HG02759 (cell line): ENCODE measurements at regions not wholly inside any gene's neighbourhood (a gene's known extent, or its start where the extent isn't known, plus 50 kb on each side); places are given as distances from the start of the nearest gene placed in this dataset.
A peak's percentile ranks its signal among the peaks of the same experiment; 100 is the strongest.
"Not testable (repeated sequence)": the region's sequence is repeated elsewhere in the genome, so short reads cannot be mapped to it uniquely, and the experiment has no call there.

ENCODE experiments used
- ATAC-seq: cut with Tn5 transposase; IDR thresholded peaks from one replicate; pipeline ENCODE4 v1.9.1; 2021; ENCODE audit warnings: mild to moderate bottlenecking, moderate library complexity; ENCODE audit not compliant: unreplicated experiment

DNA sequence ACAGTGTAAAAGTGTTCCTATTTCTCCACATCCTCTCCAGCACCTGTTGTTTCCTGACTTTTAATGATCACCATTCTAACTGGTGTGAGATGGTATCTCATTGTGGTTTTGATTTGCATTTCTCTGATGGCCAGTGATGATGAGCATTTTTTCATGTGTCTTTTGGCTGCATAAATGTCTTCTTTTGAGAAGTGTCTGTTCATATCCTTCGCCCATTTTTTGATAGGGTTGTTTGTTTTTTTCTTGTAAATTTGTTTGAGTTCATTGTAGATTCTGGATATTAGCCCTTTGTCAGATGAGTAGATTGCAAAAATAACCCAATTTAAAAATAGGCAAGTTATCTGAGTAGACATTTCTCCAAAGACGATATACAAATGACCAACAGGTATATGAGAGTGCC is 120.2 kb upstream of the ID2 start:
- ATAC-seq = not testable (repeated sequence)

- no peak for ATAC-seq
Measured at GRCh38 chr2:8563814-8564474, 117.9 kb upstream of the ID2 start.

DNA sequence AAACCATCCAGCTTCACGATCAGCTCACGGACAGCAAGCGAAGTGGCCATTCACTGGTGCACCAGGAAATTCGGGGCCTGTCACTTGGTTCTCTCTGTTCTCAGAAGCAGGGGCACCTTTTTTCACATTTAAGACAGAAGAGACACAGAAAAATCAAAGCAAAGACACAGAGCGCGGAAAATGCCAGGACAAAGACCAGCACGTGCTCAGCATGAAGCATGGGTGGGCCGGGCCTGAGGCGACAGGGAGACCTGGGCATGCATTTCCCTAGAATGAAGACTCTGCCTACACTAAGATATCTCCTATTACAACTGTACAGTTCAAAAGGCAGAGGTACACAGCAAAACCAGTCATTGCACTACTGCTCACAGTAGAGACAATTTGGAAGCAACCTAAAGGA is 117.4 kb upstream of the ID2 start:
- ATAC-seq = no peak

DNA sequence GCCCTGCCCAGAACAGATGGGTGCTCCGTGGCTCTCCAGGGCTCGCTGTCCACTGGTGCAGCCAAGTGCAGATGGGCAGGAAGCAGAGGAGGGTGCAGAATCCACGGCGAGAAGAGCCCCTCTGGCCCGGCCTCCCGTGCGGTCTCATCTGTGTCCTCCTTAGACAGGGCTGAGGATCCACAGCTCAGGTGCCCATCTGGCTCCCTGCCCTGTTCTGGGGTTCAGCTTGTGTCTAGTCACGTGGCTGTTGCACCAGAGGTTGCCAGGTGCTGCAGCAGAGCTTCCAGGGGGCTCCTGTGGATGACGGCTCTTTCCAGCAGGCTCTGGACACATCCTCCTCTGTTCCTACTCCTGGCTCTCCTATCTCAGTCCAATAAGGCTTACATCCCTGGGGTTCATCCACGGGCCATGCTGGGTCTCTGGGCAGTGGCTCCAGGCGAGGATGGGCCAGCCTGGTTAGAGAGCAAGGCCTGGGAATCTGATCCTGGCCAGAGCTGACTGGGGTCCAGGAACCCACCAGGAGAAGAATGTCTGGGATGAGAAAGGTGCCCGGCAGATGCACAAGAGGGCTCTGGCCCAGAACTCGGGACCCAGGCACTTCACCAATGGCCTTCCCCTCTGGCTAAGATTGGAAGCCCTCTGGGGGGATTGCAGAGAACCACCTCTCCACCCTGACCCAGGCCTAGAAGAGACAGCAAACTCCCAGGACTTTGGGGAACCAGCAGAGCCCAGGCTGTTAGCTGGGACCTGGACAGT is 116.3 kb upstream of the ID2 start:
- no peak for ATAC-seq

DNA sequence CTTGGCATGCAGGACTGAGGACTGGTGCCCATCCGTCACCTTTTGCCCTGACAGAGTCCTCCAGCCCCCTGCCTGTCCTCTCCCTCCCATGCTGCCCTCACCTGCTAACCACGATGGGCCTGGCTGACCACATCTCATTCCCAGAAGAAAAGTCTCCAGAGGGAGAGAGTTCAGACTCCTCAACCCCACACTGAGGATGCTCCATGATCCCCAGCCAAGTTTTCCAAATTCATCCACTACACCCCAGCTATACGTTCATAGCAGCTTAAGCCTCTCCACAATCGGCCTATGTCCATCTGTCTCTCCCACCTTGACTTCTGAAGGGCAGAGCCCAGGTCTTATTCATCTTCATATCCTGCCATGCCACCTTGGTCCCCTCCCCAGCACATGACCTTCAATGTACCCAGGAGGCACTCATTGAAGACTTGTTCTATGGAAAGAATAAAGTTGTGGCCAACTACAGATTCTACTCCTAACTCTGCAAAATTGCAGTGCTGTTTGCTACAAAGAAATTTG is 115.6 kb upstream of the ID2 start:
- ATAC-seq = no peak

- ATAC-seq = no peak
Measured at GRCh38 chr2:8566774-8567468, 114.9 kb upstream of the ID2 start.

DNA sequence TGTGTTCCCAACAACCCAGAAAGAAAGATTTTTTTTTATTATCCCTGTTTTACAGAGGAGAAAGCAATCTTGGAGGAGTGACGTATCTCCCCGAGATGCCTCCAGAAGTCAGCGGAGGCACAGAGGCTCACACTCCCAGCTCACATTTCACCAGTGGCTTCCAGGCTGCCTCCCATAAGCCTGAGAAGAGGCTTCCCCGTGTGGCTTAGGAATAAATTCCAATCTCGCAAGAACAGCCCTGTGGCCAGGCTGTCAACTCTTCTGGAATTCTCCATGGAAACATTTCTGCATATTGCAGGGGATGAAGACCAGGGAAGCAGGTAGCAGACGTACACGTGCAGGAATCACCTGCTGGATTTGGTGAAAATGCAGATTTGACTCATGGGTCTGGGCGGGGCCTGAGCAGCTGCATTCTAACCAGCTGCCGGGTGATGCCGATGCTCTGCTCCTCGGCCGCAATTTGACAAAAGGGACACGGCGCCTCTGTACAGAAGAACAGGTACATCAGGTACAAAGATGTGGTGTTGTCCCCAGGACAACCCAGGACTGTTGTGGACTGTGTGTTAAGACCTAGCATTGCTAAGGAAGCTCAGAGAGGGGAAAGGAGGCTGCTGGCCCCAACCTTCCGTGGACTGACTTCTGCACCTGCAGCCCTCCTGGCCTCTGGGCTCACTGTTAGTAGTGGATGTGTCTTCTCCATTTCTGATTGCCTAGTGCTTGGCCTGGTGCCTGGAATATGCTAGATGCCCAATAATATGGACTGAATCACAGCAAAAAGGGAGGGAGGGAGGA is 114.2 kb upstream of the ID2 start:
- no peak for ATAC-seq

GRCh38 chr2:8568543-8569302 is 113.1 kb upstream of the ID2 start:
- ATAC-seq = no peak

DNA sequence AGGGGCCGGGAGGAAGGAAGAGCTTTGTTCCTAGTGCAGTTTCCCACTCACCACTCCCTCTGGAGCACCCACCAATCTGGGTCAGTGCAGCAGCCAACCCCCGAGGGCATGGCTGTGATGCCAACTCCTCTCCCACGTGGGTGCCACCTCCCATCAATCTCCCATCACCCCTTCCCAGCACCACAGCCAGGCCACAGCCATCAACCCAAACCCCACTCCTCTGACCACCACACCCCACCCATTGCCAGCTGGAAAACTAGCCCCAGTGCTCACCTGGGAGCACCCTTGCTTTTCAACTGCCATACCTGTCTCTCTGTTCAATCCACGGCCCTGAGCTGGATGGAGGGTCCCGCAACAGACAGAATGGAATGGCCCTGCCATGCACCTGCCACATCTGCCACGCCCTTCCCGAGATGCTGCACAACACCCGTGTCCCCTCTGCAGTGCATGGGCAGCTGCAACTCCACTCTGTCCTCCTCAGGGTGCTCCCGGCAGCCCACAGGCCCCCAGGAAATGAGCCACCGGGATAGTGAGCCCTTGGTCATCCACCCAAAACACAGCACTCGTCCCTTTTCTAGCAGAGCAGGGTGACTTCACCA is 112.4 kb upstream of the ID2 start:
- no peak for ATAC-seq

DNA sequence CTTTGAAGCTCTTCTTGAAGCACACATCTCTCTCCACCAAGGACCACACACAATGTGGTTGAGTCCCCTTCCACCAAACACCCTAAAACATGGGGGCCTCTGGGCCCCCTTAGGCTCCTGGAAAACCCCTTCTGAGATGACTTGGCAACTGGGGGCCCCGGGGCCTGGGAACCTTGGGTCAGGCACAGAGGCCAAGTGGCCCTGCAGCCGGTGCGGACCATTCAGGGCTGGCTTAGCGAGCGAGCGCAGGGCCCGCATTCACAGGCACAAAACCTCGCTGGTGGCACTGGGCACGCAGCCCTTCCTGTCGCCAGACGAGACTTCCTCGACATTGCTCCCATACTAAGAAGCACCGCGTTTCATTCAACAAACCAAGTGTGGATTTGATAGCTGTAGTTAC is 111.2 kb upstream of the ID2 start:
- ATAC-seq = no peak

GRCh38 chr2:8571301-8571791 is 110.5 kb upstream of the ID2 start:
- ATAC-seq = no peak

DNA sequence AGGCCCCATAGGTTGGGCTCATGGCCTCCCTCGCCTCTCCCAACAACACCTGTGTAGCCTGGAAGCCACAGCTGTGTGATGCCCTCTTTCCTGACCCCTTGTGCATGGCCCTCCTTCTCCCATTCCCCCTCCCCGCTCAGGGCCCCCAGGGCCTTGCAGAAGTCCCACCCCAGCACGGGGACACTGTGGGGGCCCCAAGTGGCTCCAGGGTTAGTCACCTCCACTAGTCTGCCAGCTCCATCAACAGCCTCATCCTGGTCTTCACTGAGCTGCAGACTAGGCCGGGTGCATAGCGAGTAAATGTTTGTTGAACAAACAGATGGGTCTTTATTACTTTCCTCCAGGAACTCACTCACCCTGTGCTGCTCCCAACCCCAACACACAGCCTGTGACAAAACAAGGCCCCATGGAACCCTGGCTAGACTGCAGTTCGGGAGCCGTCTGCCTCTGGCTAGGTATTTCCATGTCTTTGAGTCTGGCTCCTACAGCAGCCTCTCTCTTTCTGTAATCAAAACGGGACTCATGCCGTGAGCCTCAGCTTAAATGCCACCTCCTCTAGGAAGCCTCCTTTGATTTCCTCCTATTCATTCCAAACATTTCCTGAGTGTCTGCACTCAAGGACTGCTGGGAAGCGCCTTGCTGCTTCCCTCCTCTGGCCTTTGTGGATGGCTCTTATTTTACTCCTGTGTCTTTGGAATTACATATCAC is 109.9 kb upstream of the ID2 start:
- no peak for ATAC-seq

GRCh38 chr2:8572712-8573233 is 109.1 kb upstream of the ID2 start:
- no peak for ATAC-seq

GRCh38 chr2:8573234-8573941 is 108.5 kb upstream of the ID2 start:
- ATAC-seq = no peak

DNA sequence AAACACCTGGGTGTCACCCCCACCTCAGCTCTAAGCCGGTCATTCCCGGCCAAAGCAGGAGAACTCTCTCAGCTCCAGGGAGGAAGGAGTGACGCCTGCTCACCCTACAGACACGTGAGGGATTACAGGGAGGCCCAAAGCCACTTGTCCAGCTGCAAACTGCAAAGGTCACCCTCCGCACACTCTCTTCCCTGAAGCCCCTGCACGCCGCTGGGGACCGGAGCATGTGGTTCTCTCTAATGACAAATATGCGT is 108.0 kb upstream of the ID2 start:
- no peak for ATAC-seq

DNA sequence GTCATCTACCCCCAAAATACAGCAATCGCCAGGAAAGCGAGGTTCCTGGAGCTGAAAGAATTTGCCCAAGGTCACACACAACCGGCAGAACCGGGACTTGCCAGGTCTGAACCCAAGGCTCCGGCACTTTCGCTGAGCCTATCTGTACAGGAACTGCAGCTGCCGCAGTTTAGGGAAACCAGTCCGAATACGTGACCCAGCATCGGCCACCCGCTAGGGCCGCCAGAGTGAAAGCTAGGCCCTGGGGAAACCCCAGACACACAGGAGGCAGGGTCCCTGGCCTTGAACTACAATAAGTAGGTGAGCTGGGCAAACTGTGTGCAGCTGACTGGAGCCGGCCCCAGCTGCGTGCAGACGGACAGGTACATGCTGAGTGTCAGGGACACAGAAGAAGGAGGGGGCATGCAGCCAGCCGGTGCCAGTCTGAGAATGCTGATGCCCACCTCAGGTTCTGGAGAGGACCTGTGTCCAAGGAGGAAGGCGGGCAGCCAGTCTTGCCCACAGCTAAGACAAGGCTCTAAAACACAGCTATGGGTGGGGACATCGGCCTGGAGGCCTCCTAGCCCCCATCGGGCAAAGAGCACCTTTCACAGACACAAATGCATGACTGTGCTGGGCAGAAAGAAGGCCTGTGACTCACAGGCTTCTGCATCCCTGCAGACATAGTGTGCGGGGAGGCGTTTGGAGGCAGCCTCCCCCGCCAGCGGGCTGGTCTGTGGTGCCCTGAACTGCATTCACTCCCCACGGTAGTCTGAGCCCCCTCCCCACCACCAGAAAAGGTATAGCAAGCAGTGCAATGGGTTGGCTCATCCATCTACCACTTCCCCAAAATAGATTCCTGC is 107.4 kb upstream of the ID2 start:
- ATAC-seq = peak; percentile 73

- peak; percentile 29 for ATAC-seq
Measured at GRCh38 chr2:8575038-8575833, 106.6 kb upstream of the ID2 start.
